Mesothelial cell of epicardium (in vitro differentiated cells): ENCODE measurements at regions not wholly inside any gene's neighbourhood (a gene's known extent, or its start where the extent isn't known, plus 50 kb on each side); places are given as distances from the start of the nearest gene placed in this dataset.

Experiments
- DNase-seq, 2 experiments: peaks; one replicate each; pipeline ENCODE4 v3.0.0; 2021; ENCODE audit warnings: low spot score in 2 of 2; ENCODE audit not compliant: unreplicated experiment in 2 of 2
- H3K27ac Mint-ChIP-seq: 2 replicates; pipeline ENCODE4 v1.8.0; 2021; ENCODE audit warnings: mixed read lengths
- H3K27me3 Mint-ChIP-seq: 2 replicates; pipeline ENCODE4 v1.8.0; 2021; ENCODE audit warnings: low read depth, mixed read lengths
- H3K36me3 Mint-ChIP-seq: 2 replicates; pipeline ENCODE4 v1.8.0; 2021; ENCODE audit warnings: mixed read lengths
- H3K4me1 Mint-ChIP-seq: 2 replicates; pipeline ENCODE4 v1.8.0; 2021; ENCODE audit warnings: mixed read lengths
- H3K4me3 Mint-ChIP-seq: 2 replicates; pipeline ENCODE4 v1.8.0; 2021; ENCODE audit warnings: mild to moderate bottlenecking, moderate library complexity, mixed read lengths
- H3K9me3 Mint-ChIP-seq: 2 replicates; pipeline ENCODE4 v1.8.0; 2021; ENCODE audit warnings: mixed read lengths
- TF ChIP-seq, protein P1 (sequence below): fragments of 200-600 bp; sonication (generic); IDR thresholded peaks from one replicate; pipeline ENCODE4 v1.5.0; 2021; ENCODE audit warnings: antibody characterized with exemption; ENCODE audit not compliant: unreplicated experiment

DNA sequence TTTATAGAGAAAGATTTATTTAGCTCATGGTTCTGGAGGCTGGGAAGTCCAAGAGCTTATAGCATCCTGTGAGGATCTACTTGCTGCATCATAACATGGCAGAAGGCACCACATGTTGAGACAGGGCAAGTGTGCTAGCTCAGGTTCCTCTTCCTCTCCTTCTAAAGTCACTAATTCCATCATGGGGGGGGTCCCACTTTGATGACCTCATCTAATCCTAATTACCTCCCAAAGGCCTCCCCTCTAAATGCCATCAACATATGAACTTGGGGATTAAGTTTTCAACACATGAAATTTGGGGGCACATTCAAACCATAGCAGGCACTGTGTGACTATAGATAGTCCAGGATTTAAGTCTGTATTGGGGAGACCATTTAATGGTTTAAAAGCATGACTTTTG lies 297.1 kb upstream of the ROPN1 start:
- Mint-ChIP-seq H3K4me1 (peaks cover 17% of the 10 kb centered on the region), H3K27ac (no peak overlapping the region), H3K27me3 (peaks cover 3% of the 10 kb centered on the region), H3K9me3 (peaks cover 11% of the 10 kb centered on the region), H3K4me3 (no peak overlapping the region), H3K36me3 (peaks cover 5% of the 10 kb centered on the region)
- TF ChIP-seq, protein P1, sequence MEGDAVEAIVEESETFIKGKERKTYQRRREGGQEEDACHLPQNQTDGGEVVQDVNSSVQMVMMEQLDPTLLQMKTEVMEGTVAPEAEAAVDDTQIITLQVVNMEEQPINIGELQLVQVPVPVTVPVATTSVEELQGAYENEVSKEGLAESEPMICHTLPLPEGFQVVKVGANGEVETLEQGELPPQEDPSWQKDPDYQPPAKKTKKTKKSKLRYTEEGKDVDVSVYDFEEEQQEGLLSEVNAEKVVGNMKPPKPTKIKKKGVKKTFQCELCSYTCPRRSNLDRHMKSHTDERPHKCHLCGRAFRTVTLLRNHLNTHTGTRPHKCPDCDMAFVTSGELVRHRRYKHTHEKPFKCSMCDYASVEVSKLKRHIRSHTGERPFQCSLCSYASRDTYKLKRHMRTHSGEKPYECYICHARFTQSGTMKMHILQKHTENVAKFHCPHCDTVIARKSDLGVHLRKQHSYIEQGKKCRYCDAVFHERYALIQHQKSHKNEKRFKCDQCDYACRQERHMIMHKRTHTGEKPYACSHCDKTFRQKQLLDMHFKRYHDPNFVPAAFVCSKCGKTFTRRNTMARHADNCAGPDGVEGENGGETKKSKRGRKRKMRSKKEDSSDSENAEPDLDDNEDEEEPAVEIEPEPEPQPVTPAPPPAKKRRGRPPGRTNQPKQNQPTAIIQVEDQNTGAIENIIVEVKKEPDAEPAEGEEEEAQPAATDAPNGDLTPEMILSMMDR = no peak
- no peak for DNase-seq

DNA sequence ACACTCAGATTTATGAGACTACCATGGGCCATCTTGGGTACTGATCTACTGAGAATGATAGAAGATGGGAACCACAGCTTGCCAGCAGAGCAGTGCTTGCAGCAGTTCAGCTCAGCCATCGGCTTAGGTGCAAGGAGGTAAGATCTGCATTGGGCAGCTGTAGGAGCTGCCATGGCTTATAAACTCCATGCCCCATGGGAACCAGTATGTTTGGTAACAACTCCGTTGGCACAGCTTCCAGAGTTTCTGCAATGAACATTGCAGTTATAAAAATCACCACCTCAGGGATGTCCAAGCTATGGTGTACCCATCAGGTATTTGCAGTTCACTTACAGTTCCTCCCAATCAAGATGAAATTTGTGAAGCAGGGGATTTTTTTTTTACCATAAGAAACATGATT lies 299.1 kb upstream of the ROPN1 start:
- H3K9me3 Mint-ChIP-seq = peaks cover 11% of the 10 kb centered on the region
- H3K27me3 Mint-ChIP-seq = peaks cover 3% of the 10 kb centered on the region
- H3K27ac Mint-ChIP-seq = no peak overlapping the region
- H3K36me3 Mint-ChIP-seq = peaks cover 5% of the 10 kb centered on the region
- H3K4me3 Mint-ChIP-seq = no peak overlapping the region
- no peak for DNase-seq
- TF ChIP-seq, protein P1 = no peak
- H3K4me1 Mint-ChIP-seq = peaks cover 17% of the 10 kb centered on the region

DNA sequence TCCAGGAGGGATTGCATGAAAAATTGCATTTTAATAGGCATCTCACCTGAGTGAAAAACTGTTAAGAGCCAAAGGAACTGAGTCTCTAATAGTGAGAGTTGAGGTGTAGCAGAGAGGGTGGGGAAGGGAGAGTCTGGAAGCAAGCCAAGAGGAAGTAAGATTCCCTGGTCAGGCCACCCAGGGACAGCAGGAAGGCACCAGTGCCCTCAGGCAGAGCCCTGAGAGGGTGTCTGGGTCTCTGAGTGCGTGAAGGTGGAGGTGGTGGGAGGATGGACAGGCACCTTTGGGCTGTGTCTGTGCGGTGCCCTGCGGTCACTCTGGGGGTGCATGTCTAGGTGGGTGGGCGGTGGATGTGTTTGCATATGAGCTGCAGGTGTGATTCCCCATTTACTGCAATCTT lies 300.4 kb upstream of the ROPN1 start:
- Mint-ChIP-seq H3K4me3 (no peak overlapping the region), H3K4me1 (peaks cover 18% of the 10 kb centered on the region), H3K27ac (no peak overlapping the region), H3K9me3 (peaks cover 11% of the 10 kb centered on the region), H3K36me3 (peaks cover 5% of the 10 kb centered on the region), H3K27me3 (peaks cover 3% of the 10 kb centered on the region)
- TF ChIP-seq, protein P1 = no peak
- no peak for DNase-seq

DNA sequence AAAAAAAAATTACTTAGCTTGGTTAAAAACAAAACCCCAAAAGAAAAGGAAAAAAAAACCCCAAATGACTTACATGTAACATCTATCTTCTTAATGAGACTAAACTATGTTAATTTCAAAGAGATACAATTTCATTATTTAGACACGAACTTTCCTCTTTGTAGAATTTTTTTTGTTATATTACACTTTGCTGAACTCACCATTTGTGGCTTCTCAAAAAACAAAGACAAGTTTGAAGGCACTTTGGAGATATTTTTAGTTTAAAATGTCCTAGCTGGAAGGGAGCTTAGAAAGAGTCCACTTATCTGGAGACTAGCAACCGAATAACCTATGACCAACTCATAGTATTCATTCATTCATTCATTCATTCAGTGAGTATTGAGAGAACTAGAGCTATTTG lies 301.7 kb upstream of the ROPN1 start:
- TF ChIP-seq, protein P1 = no peak
- H3K4me3 Mint-ChIP-seq = no peak overlapping the region
- DNase-seq = no peak
- H3K27ac Mint-ChIP-seq = no peak overlapping the region
- peaks cover 3% of the 10 kb centered on the region for H3K27me3 Mint-ChIP-seq
- peaks cover 5% of the 10 kb centered on the region for H3K9me3 Mint-ChIP-seq
- peaks cover 26% of the 10 kb centered on the region for H3K4me1 Mint-ChIP-seq
- H3K36me3 Mint-ChIP-seq = peaks cover 2% of the 10 kb centered on the region

DNA sequence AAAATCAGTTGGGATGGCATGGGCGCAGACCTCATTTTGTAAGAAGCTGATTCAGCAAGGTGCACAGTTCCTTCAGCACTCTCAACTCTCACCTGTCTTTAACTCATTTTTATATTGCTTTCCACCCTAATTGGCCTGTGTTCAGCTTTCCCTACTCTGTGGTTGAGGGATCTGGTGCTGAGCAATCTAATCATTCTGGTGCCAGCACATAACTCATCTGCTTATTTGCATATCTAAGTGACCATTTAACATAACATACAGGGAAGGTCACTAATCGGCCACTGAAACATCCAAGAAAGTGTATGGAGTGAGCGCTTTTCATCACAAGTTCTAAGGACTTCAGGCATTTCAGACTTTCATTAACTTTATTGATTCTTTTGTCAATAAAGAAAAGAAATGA lies 303.4 kb upstream of the ROPN1 start:
- H3K9me3 Mint-ChIP-seq = no peaks in the 10 kb centered on the region
- TF ChIP-seq, protein P1 = no peak

DNA sequence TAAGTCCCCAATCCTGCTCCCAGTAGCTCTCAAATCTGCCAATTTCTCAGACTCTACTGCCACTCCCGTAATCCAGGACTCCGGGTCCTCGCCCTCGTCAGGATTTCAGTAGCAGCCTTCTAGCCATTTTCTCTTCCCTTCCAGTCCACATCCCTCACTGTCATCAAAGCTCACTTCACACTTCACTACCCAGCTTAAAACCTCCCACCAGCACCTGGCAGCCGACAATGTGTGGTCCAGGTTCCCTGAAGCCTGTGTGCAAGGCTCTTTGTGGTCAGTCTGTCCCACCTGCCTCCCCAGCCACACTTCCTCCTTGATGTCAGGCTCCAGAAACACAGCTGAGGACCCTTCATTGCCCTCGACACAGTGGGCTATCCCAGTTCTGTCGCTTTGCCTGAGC lies 304.5 kb upstream of the ROPN1 start:
- H3K9me3 Mint-ChIP-seq = no peaks in the 10 kb centered on the region
- TF ChIP-seq, protein P1 = no peak
- H3K27ac Mint-ChIP-seq = no peak overlapping the region
- peaks cover 27% of the 10 kb centered on the region for H3K4me1 Mint-ChIP-seq
- DNase-seq = no peak
- peaks cover 3% of the 10 kb centered on the region for H3K27me3 Mint-ChIP-seq
- no peaks in the 10 kb centered on the region for H3K36me3 Mint-ChIP-seq
- H3K4me3 Mint-ChIP-seq = no peak overlapping the region

More for the DNA sequence above, 303.4 kb upstream of the ROPN1 start:
- peaks cover 3% of the 10 kb centered on the region for H3K27me3 Mint-ChIP-seq
- H3K36me3 Mint-ChIP-seq = no peaks in the 10 kb centered on the region
- H3K4me3 Mint-ChIP-seq = no peak overlapping the region
- no peak for DNase-seq
- H3K27ac Mint-ChIP-seq = no peak overlapping the region
- peaks cover 30% of the 10 kb centered on the region for H3K4me1 Mint-ChIP-seq
